ENCODE measurements at regions not wholly inside any gene's neighbourhood (a gene's known extent, or its start where the extent isn't known, plus 50 kb on each side); places are given as distances from the start of the nearest gene placed in this dataset.

DNA sequence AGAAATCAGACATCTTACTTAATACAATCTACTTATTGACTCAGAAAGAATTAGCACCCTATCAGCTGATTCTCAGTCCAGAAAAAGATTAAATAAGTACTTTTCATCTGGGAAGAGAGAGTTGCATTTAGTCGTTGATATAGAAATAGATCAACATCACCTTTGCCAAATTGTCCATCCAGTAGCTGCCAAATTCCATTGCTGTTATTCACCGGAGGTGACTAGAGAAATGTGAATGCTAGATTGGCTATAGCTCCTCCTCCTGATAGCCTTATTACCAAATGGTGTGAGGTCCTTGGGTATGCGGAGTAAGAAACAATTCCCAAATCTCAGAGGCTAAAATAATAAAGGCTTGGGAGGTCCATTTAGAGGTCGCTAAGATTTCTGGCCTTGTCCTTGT lies 723.3 kb upstream of the FLRT2 start:
- no peak for DNase-seq (ENCODE audit: low read depth in 1 of 2, low spot score in 1 of 2)
- Histone ChIP-seq H3K27me3 (ENCODE audit: insufficient read depth, poor library complexity, severe bottlenecking) (no peaks in the 10 kb centered on the region), H3K27ac (replicated peaks) (no peak overlapping the region), H3K4me3 (replicated peaks; ENCODE audit: insufficient read depth, low read length) (no peak overlapping the region)
- TF ChIP-seq CTCF (IDR thresholded peaks at IDR 0.05; ENCODE audit: insufficient read depth, low read length) (no peak), POLR2AphosphoS5 (IDR thresholded peaks at IDR 0.05; ENCODE audit: low read depth) (no peak), REST (IDR thresholded peaks at IDR 0.05; ENCODE audit: insufficient replicate concordance, low read depth) (no peak), SPI1 (IDR thresholded peaks at IDR 0.05; ENCODE audit: borderline replicate concordance, low read depth) (no peak), GABPA (IDR thresholded peaks at IDR 0.05; ENCODE audit: low read depth) (no peak)

DNA sequence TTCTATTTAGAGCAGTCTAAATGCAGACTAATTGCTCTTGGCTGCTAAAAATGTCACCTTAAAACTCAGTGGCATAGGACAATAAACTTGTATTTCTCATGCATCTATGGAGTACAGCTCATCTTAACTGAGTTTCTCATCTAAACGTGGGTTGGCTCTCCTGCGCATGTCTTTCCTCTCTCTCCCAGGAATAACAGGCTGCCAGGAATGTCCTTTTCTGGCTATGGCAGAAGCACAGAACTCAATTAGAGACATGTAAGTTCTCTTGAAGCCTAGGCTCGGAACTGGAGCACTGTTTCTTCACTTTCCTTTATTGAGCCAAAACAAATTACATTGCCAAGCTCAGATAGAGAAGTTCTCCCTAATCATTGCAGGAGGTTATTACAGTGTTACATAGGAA lies 722.3 kb upstream of the FLRT2 start:
- no peak for TF ChIP-seq SPI1 (IDR thresholded peaks at IDR 0.05; ENCODE audit: borderline replicate concordance, low read depth)
- TF ChIP-seq CTCF (IDR thresholded peaks at IDR 0.05; ENCODE audit: insufficient read depth, low read length), result no peak
- no peak for TF ChIP-seq GABPA (IDR thresholded peaks at IDR 0.05; ENCODE audit: low read depth)
- no peak for TF ChIP-seq REST (IDR thresholded peaks at IDR 0.05; ENCODE audit: insufficient replicate concordance, low read depth)
- TF ChIP-seq POLR2AphosphoS5 (IDR thresholded peaks at IDR 0.05; ENCODE audit: low read depth), result no peak
- Histone ChIP-seq H3K4me3 (replicated peaks; ENCODE audit: insufficient read depth, low read length) (no peak overlapping the region), H3K27me3 (ENCODE audit: insufficient read depth, poor library complexity, severe bottlenecking) (no peaks in the 10 kb centered on the region), H3K27ac (replicated peaks) (no peak overlapping the region)
- DNase-seq (ENCODE audit: low read depth in 1 of 2, low spot score in 1 of 2), result no peak

DNA sequence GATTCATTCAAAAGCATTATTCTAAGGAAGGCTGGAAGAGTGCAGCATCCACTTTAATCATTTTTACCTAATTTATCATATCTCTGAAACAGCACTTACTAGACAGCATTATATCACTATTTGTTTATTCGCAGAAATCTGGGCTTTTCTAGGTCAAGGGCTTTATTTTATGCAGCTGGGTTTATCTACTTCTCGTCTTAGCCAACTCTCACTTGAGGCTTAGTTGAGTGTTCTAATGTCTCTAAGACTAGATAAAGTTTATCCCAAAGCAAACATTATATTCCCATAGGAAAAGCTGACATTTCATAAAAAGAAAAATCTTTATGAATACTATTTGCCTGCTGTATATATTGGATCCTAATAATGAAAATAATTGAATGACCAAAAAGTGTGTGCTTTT lies 720.8 kb upstream of the FLRT2 start:
- H3K4me3 ChIP-seq (replicated peaks; ENCODE audit: insufficient read depth, low read length), result no peak overlapping the region
- TF ChIP-seq GABPA (IDR thresholded peaks at IDR 0.05; ENCODE audit: low read depth) (no peak), CTCF (IDR thresholded peaks at IDR 0.05; ENCODE audit: insufficient read depth, low read length) (no peak), POLR2AphosphoS5 (IDR thresholded peaks at IDR 0.05; ENCODE audit: low read depth) (no peak), SPI1 (IDR thresholded peaks at IDR 0.05; ENCODE audit: borderline replicate concordance, low read depth) (no peak)
- DNase-seq (ENCODE audit: low read depth in 1 of 2, low spot score in 1 of 2), result no peak
- H3K27ac ChIP-seq (replicated peaks), result no peak overlapping the region
- H3K27me3 ChIP-seq (ENCODE audit: insufficient read depth, poor library complexity, severe bottlenecking), result no peaks in the 10 kb centered on the region

DNA sequence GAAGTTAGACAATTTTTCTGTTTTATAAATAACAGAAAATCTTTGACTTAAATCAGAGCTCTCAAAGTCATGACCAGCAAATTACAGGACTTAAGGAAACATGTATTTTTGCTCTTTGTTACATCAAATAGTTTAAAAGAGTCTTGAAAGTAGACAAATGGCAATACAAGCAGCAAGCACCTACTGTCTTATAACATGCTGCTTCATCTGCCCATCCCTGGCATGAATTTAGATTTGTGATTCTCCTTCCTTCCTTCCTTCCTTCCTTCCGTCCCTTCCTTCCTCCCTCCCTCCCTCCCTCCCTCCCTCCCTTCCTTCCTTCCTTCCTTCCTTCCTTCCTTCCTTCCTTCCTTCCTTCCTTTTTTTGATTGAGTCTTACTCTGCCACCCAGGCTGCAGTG lies 715.6 kb upstream of the FLRT2 start:
- TF ChIP-seq CTCF (IDR thresholded peaks at IDR 0.05; ENCODE audit: insufficient read depth, low read length), result no peak
- no peak for TF ChIP-seq REST (IDR thresholded peaks at IDR 0.05; ENCODE audit: insufficient replicate concordance, low read depth)
- TF ChIP-seq GABPA (IDR thresholded peaks at IDR 0.05; ENCODE audit: low read depth), result no peak
- TF ChIP-seq POLR2AphosphoS5 (IDR thresholded peaks at IDR 0.05; ENCODE audit: low read depth), result no peak
- TF ChIP-seq SPI1 (IDR thresholded peaks at IDR 0.05; ENCODE audit: borderline replicate concordance, low read depth), result no peak
- no peak for DNase-seq (ENCODE audit: low read depth in 1 of 2, low spot score in 1 of 2)
- H3K27me3 ChIP-seq (ENCODE audit: insufficient read depth, poor library complexity, severe bottlenecking), result no peaks in the 10 kb centered on the region

More for the DNA sequence above, 715.6 kb upstream of the FLRT2 start:
- Histone ChIP-seq H3K27ac (replicated peaks) (no peak overlapping the region), H3K4me3 (replicated peaks; ENCODE audit: insufficient read depth, low read length) (no peak overlapping the region)
